PFSK-1 (cell line): ENCODE measurements at regions not wholly inside any gene's neighbourhood (a gene's known extent, or its start where the extent isn't known, plus 50 kb on each side); places are given as distances from the start of the nearest gene placed in this dataset.

Source experiments
- FOXP2 ChIP-seq: optimal IDR thresholded peaks from 2 replicates; pipeline ENCODE3; 2011; ENCODE audit warnings: borderline replicate concordance, control low read depth, inconsistent platforms; ENCODE audit not compliant: insufficient read depth; ENCODE audit errors: extremely low read length, extremely low read depth
- POLR2AphosphoS5 ChIP-seq: IDR thresholded peaks from 2 replicates; pipeline ENCODE4 v1.6.1; 2012; ENCODE audit warnings: low read depth, mild to moderate bottlenecking, control low read depth, low read length, moderate library complexity
- REST ChIP-seq, 2 experiments: IDR thresholded peaks; 2 replicates each; pipeline versions ENCODE4 v1.6.1 to v1.8.0; 2011 to 2012; ENCODE audit warnings: low read depth in 2 of 2, low read length in 2 of 2, control low read depth in 1 of 2, inconsistent platforms in 1 of 2, mild to moderate bottlenecking in 1 of 2, moderate library complexity in 1 of 2; ENCODE audit not compliant: insufficient read depth in 1 of 2
- SIN3A ChIP-seq: IDR thresholded peaks from 2 replicates; pipeline ENCODE4 v1.6.1; 2012; ENCODE audit warnings: mild to moderate bottlenecking, low read length, moderate library complexity, borderline replicate concordance; ENCODE audit not compliant: insufficient read depth
- TAF1 ChIP-seq: IDR thresholded peaks from 2 replicates; pipeline ENCODE4 v1.6.1; 2012; ENCODE audit warnings: low read length, control low read depth, borderline replicate concordance; ENCODE audit not compliant: insufficient read depth

GRCh38 chr4:35216636-35217035 lies 1027.7 kb downstream of the ARAP2 start:
- TF ChIP-seq TAF1, result no peak
- no peak for TF ChIP-seq POLR2AphosphoS5
- TF ChIP-seq REST (IDR thresholded peaks at IDR 0.05; ENCODE audit: insufficient read depth in 1 of 2, low read depth in 2 of 2, low read length in 2 of 2), result no peak
- no peak for TF ChIP-seq SIN3A
- TF ChIP-seq FOXP2, result no peak
